ENCODE measurements at regions not wholly inside any gene's neighbourhood (a gene's known extent, or its start where the extent isn't known, plus 50 kb on each side); places are given as distances from the start of the nearest gene placed in this dataset.

DNA sequence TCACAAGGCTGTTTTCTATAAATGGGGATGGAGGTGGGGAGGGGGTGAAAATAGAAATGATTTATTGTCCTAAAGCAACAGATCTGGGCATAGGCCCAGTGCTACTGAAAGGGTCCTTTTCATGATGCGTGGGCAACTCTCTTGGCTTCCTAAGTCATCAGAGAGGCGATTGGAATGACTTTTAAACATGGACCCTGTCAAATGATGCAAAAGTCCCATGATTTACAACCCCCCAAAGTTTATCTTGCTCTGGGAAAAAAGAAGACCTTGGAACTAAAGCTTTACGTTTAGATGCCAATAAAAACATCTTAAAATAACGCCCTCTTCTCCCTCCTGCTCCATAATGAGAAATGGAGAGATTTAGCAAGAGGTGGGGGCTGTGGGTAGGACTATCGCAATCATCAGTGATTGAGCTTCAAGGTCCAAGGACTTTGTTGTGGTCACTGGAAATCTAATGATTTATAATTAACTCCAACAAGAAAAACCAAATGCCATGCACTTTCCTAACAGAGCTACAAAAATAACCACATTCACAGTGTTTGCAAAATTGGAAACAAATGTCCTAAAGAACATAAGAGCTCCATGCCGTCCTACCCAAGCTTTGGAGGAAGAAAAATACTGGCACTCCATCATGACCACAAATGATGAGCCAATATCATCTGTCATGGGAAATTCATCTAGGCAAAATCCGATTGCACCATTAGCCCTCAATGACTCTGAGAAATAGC lies 167.5 kb upstream of the CLINT1 start:
- TF ChIP-seq, protein P1, sequence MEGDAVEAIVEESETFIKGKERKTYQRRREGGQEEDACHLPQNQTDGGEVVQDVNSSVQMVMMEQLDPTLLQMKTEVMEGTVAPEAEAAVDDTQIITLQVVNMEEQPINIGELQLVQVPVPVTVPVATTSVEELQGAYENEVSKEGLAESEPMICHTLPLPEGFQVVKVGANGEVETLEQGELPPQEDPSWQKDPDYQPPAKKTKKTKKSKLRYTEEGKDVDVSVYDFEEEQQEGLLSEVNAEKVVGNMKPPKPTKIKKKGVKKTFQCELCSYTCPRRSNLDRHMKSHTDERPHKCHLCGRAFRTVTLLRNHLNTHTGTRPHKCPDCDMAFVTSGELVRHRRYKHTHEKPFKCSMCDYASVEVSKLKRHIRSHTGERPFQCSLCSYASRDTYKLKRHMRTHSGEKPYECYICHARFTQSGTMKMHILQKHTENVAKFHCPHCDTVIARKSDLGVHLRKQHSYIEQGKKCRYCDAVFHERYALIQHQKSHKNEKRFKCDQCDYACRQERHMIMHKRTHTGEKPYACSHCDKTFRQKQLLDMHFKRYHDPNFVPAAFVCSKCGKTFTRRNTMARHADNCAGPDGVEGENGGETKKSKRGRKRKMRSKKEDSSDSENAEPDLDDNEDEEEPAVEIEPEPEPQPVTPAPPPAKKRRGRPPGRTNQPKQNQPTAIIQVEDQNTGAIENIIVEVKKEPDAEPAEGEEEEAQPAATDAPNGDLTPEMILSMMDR (IDR thresholded peaks at IDR 0.05; ENCODE audit: insufficient read depth, low read length, poor library complexity, severe bottlenecking): no peak
- no peak for TF ChIP-seq EZH2phosphoT487 (conservative IDR thresholded peaks at IDR 0.05; ENCODE audit: low read length)

Measured in SU-DHL-6 (cell line).